HG03558 (cell line): ENCODE measurements at regions not wholly inside any gene's neighbourhood (a gene's known extent, or its start where the extent isn't known, plus 50 kb on each side); places are given as distances from the start of the nearest gene placed in this dataset.

Experiments used
- ATAC-seq: cut with Tn5 transposase; IDR thresholded peaks from one replicate; pipeline ENCODE4 v1.9.1; 2021; ENCODE audit warnings: moderate number of reproducible peaks; ENCODE audit not compliant: unreplicated experiment; ENCODE audit errors: extremely low read depth

GRCh38 chr5:82815871-82816270 lies 261.3 kb downstream of the TMEM167A start:
- ATAC-seq, result no peak

GRCh38 chr5:82813861-82814260 lies 263.3 kb downstream of the TMEM167A start:
- no peak for ATAC-seq

DNA sequence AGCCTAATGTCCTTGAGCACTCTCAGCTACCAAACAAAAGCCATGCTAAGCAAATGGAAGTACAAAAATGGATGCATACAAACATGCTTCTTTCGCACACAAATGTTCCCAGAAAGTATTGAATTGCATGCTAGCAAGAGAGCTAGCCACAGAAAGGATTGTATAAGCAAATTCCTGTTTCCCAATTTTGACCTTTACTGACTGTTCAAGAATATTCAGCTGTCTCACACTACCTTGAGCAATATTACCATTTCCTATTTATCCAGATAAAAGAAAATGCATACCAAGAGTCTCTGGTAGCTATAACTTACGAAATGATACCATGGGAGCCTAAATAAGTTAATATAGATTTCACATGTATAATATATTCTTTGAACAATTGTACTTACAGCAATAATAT lies 264.6 kb downstream of the TMEM167A start:
- ATAC-seq, result no peak

GRCh38 chr5:82811490-82811889 lies 265.7 kb downstream of the TMEM167A start:
- ATAC-seq, result no peak

DNA sequence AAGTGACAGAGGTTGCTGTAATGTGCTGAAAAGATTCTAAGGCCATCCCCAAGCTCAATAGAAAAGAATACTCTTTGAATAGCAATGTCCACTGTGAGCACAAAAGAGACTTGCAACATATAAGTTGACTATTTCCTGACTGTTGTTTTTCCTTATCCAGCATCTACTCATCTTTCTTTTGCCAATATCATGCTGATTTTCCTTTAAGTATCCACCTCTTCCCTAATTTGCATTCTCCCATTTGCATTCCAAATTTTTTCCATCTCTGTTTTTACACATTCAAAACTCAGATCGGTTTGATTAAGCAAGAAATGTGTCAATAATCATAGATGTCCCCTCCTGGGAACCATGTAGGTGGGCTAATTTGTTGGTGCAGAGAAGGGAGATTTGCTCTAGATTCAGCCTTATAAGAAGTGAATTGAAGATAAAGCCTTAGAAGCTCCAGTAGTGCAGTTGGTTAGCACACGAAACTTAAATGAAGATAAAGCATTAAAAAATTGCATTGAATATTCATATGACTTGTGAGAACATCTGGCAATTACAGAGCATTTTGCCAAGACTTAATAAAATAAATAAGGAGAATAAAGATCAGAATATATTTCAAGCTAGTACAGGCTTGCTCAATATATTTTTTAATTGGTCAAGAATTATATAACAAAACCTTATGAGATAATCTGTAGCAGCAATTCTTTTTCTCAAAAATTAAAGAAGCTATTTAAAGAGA lies 267.6 kb downstream of the TMEM167A start:
- ATAC-seq, result no peak

- no peak for ATAC-seq
These were observed 268.2 kb downstream of the TMEM167A start for GRCh38 chr5:82808960-82809359.

GRCh38 chr5:82807021-82807420 lies 270.2 kb downstream of the TMEM167A start:
- ATAC-seq, result no peak

DNA sequence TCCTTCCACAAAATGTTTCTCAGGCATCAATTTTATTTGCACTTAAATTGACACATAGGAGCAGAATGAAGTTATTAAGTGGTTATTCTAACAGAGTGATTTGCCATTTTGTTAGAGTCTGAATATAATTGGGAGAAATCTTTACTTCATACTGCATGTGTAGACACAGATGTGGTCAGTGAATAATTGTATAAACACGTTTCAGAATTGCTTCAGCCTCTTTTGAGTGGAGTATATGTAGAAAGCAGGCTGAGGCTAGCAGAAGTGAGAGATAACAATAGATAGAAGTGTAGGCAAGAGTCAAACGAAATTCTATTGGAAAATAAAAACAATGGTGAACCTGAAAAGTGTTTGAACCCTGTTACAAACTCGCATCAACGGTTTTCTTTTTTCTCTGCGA lies 270.7 kb downstream of the TMEM167A start:
- no peak for ATAC-seq

- no peak for ATAC-seq
These were observed 273.0 kb downstream of the TMEM167A start for GRCh38 chr5:82804155-82804690.

GRCh38 chr5:82802954-82803353 lies 274.2 kb downstream of the TMEM167A start:
- peak; percentile 39 for ATAC-seq

DNA sequence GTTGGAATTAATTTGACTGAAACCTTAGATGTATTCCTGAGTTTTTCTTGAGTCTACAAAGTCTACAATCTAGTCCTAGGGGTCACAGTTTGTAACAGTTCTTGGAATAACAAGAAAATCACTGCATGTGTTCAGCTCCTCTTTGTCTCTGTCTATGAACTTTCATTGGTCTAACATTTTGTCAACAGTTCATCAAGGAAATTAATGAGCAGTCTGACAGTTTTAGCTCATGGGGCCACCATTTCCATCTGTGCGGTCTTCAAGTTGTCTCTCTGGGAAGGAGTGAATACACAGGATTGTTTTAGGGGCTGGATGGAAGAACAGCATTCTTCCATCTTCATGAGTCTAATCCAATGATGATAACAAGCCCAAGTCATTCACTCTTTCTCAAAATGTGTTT lies 276.4 kb downstream of the TMEM167A start:
- ATAC-seq, result no peak

- ATAC-seq, result no peak
These were observed 277.7 kb downstream of the TMEM167A start for GRCh38 chr5:82799361-82800077.

DNA sequence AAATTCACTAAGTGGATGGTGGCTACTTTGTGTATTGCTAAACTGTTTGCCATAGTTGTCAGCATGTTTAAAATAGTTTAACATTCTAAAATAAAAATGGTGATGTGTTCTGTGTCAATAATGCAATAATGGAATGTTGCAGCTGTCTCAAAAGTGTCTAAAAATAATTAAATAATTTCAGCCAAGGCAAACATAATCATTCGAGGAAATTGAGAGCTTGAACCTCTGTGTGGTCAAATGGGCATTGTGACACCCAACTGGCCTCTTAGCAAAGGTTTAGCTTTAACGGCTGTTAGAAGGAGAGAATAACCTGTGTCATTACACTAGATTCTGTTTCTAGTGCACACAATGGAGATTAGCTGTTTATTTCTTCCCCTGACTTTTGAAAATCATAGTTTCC lies 278.5 kb downstream of the TMEM167A start:
- no peak for ATAC-seq

- no peak for ATAC-seq
These were observed 280.4 kb downstream of the TMEM167A start for GRCh38 chr5:82796643-82797416.

DNA sequence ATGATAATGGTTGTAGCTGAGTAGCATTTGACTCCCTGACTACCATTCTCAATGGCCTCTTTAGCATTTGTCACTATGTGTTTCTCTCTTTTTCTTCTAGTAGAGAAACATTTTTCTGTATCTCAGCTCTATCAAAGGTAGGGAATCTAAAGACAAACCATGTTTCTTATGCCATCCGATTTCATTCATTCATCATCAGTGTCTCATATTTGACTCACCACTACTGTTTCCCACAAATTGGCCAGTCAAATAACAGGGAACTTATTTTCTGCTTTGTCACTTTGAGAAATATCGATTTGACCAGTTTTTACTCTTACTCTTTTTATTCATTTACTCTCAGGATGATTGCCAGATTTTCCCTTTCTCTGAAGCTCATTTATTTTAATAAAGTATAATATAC lies 282.3 kb downstream of the TMEM167A start:
- ATAC-seq, result no peak

DNA sequence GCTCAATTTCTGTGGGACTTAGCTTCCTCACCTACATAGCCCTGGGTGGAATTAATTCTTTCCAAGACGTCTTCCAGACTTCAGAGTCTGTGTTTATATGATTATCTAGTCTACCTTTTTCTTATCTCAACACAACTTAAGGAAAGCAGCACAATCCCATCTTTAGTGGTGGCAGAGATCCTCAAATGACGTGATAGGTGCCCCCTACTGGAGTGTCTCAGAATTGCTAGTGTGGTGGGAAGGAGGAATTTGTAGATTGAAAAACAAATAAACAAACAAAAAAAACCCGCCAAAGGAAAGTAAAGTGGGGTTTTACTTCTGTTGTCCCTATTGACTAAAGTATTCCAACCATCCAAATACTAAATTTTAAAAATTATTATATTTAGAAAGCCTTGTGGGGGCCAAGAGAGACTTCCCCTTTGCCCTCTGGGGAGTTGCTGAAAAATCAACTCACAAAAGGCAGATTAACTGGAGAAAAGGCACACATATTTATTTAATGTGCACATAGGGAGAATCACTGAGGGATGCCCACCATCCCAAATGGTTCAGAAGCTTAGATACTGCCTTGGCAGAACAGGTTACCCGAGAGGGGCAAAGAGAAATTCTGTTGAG lies 283.3 kb downstream of the TMEM167A start:
- ATAC-seq, result no peak

GRCh38 chr5:82792096-82792495 lies 285.1 kb downstream of the TMEM167A start:
- ATAC-seq, result no peak

DNA sequence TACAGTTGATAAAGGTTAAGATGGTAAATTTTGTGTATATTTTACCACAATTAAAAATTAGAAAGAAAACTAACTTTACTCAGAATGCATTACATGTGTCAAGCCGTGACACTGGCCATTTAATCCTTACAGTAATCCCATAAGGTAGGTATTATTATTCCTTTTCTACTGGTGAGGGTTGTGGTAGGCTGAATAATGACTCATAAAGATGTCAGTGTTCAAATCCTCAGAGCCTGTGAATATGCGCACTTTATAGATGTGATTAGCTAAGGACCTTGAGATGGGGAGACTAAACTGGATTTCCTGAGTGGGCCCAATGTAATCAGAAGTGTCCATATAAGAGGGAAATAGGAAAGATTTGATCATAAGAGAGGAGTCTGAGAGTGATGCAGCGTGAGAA lies 288.1 kb downstream of the TMEM167A start:
- no peak for ATAC-seq

DNA sequence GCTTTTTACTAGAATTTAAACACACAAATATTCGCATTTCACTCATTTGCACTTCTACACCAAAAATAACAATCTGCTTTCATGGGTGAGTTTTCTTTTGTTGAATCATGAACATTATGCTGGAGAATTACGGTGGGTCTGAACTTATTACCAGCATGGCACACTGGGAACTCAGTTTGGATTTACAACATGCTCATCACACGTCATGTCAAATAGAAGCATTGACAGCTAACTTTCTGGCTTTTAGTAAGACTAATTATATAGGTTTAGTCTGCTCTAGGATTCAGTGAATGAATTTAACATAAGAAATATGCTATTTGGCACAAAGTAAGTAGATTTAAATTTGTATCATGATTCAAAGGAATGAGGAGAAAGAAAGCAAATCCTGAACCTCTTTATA lies 290.4 kb downstream of the TMEM167A start:
- no peak for ATAC-seq

DNA sequence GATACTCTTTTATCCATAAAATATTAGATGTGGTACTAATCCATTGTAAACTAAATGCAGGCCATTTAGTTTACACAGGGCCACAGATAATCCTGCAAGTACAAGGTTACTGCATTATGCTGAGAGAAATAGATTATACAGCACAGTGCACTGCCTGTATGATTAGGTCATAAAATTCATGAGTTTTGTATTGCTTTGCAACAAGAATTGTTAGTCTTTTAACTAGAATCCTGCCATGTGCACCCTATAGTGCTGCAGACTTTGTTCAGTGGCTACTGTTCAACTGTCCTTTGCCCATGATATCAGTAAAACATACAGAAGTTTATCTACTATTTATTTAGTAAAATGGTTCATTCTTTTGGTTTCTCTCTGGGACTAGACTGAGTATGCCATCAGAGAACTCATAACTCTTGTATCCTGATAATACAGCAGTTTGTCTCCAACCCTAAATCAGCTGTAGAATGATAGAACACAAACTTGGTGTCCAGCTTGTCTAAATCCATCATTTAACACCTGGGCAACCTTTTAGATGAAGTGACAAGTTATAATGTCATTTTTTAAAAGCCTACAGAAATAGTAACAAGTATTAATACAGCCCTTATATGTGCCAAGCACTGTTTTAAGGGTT lies 291.2 kb downstream of the TMEM167A start:
- ATAC-seq, result no peak
